ENCODE measurements at regions not wholly inside any gene's neighbourhood (a gene's known extent, or its start where the extent isn't known, plus 50 kb on each side); places are given as distances from the start of the nearest gene placed in this dataset.
"Not testable (repeated sequence)": the region's sequence is repeated elsewhere in the genome, so short reads cannot be mapped to it uniquely, and the experiment has no call there.

GRCh38 chrX:122641136-122641535 is 542.9 kb upstream of the GRIA3 start:
- Histone ChIP-seq H4K20me1 (ENCODE audit: control insufficient read depth, insufficient read depth, low read depth, low read length) (no peaks in the 10 kb centered on the region), H3K9me2 (replicated peaks; ENCODE audit: control insufficient read depth, low read length) (no peaks in the 10 kb centered on the region), H3F3A (ENCODE audit: control insufficient read depth, insufficient read depth) (no peaks in the 10 kb centered on the region), H3K27me3 (ENCODE audit: control insufficient read depth, low read length) (no peaks in the 10 kb centered on the region), H3K27ac (ENCODE audit: low read depth, low read length) (no peak overlapping the region), H3K36me3 (ENCODE audit: control insufficient read depth, low read length) (no peaks in the 10 kb centered on the region), H3K4me1 (ENCODE audit: control insufficient read depth, low read length) (no peaks in the 10 kb centered on the region), H3K4me3 (ENCODE audit: low read length) (no peak overlapping the region), H3K9me3 (ENCODE audit: control insufficient read depth, insufficient read depth, low read length) (no peaks in the 10 kb centered on the region), H3K79me2 (ENCODE audit: control insufficient read depth, low read length) (no peaks in the 10 kb centered on the region), H3K4me2 (ENCODE audit: low read length) (no peak overlapping the region)
- TF ChIP-seq EZH2phosphoT487 (IDR thresholded peaks at IDR 0.05; ENCODE audit: borderline replicate concordance, low read length), result no peak
- TF ChIP-seq CTCF (IDR thresholded peaks at IDR 0.05; ENCODE audit: low read depth, low read length, poor library complexity, severe bottlenecking), result no peak

GRCh38 chrX:122641826-122642225 is 542.3 kb upstream of the GRIA3 start:
- no peaks in the 10 kb centered on the region for H3K9me2 ChIP-seq (replicated peaks; ENCODE audit: control insufficient read depth, low read length)
- H3K4me1 ChIP-seq (ENCODE audit: control insufficient read depth, low read length), result no peaks in the 10 kb centered on the region
- no peaks in the 10 kb centered on the region for H3K9me3 ChIP-seq (ENCODE audit: control insufficient read depth, insufficient read depth, low read length)
- H4K20me1 ChIP-seq (ENCODE audit: control insufficient read depth, insufficient read depth, low read depth, low read length), result no peaks in the 10 kb centered on the region
- H3K4me2 ChIP-seq (ENCODE audit: low read length), result no peak overlapping the region
- TF ChIP-seq EZH2phosphoT487 (IDR thresholded peaks at IDR 0.05; ENCODE audit: borderline replicate concordance, low read length) (no peak), CTCF (IDR thresholded peaks at IDR 0.05; ENCODE audit: low read depth, low read length, poor library complexity, severe bottlenecking) (no peak)
- no peaks in the 10 kb centered on the region for H3K79me2 ChIP-seq (ENCODE audit: control insufficient read depth, low read length)
- H3K27me3 ChIP-seq (ENCODE audit: control insufficient read depth, low read length), result no peaks in the 10 kb centered on the region
- H3F3A ChIP-seq (ENCODE audit: control insufficient read depth, insufficient read depth), result no peaks in the 10 kb centered on the region
- no peaks in the 10 kb centered on the region for H3K36me3 ChIP-seq (ENCODE audit: control insufficient read depth, low read length)
- no peak overlapping the region for H3K4me3 ChIP-seq (ENCODE audit: low read length)
- H3K27ac ChIP-seq (ENCODE audit: low read depth, low read length), result no peak overlapping the region

GRCh38 chrX:122655256-122655655 is 528.8 kb upstream of the GRIA3 start:
- not testable (repeated sequence) for H4K20me1 ChIP-seq (ENCODE audit: control insufficient read depth, insufficient read depth, low read depth, low read length)

GRCh38 chrX:122666601-122667000 is 517.5 kb upstream of the GRIA3 start:
- Histone ChIP-seq H4K20me1 (ENCODE audit: control insufficient read depth, insufficient read depth, low read depth, low read length) (no peaks in the 10 kb centered on the region), H3K27ac (ENCODE audit: low read depth, low read length) (no peak overlapping the region), H3K4me3 (ENCODE audit: low read length) (no peak overlapping the region), H3K79me2 (ENCODE audit: control insufficient read depth, low read length) (no peaks in the 10 kb centered on the region), H3K36me3 (ENCODE audit: control insufficient read depth, low read length) (no peaks in the 10 kb centered on the region), H3K4me1 (ENCODE audit: control insufficient read depth, low read length) (no peaks in the 10 kb centered on the region), H3F3A (ENCODE audit: control insufficient read depth, insufficient read depth) (no peaks in the 10 kb centered on the region), H3K9me3 (ENCODE audit: control insufficient read depth, insufficient read depth, low read length) (no peaks in the 10 kb centered on the region), H3K4me2 (ENCODE audit: low read length) (no peak overlapping the region), H3K9me2 (replicated peaks; ENCODE audit: control insufficient read depth, low read length) (no peaks in the 10 kb centered on the region), H3K27me3 (ENCODE audit: control insufficient read depth, low read length) (no peaks in the 10 kb centered on the region)
- TF ChIP-seq CTCF (IDR thresholded peaks at IDR 0.05; ENCODE audit: low read depth, low read length, poor library complexity, severe bottlenecking), result no peak
- no peak for TF ChIP-seq EZH2phosphoT487 (IDR thresholded peaks at IDR 0.05; ENCODE audit: borderline replicate concordance, low read length)

More at GRCh38 chrX:122655256-122655655, 528.8 kb upstream of the GRIA3 start:
- not testable (repeated sequence) for H3K79me2 ChIP-seq (ENCODE audit: control insufficient read depth, low read length); H3K4me1 ChIP-seq (ENCODE audit: control insufficient read depth, low read length); H3K27me3 ChIP-seq (ENCODE audit: control insufficient read depth, low read length); H3K9me3 ChIP-seq (ENCODE audit: control insufficient read depth, insufficient read depth, low read length); H3K4me3 ChIP-seq (ENCODE audit: low read length); H3K9me2 ChIP-seq (replicated peaks; ENCODE audit: control insufficient read depth, low read length); H3F3A ChIP-seq (ENCODE audit: control insufficient read depth, insufficient read depth); H3K27ac ChIP-seq (ENCODE audit: low read depth, low read length); H3K4me2 ChIP-seq (ENCODE audit: low read length); H3K36me3 ChIP-seq (ENCODE audit: control insufficient read depth, low read length)
